ENCODE measurements at regions not wholly inside any gene's neighbourhood (a gene's known extent, or its start where the extent isn't known, plus 50 kb on each side); places are given as distances from the start of the nearest gene placed in this dataset.

- Histone ChIP-seq H3K4me3 (ENCODE audit: control extremely low read depth in 1 of 5, extremely low read depth in 1 of 5, insufficient read depth in 1 of 5, low read depth in 2 of 5, low read length in 4 of 5) (no peak overlapping the region), H4K20me1 (ENCODE audit: control insufficient read depth, insufficient read depth, low read length, poor library complexity, severe bottlenecking) (no peaks in the 10 kb centered on the region), H3K36me3 (replicated peaks in 1 of 2; ENCODE audit: control extremely low read depth in 1 of 2, control insufficient read depth in 1 of 2, extremely low read depth in 1 of 2, insufficient read depth in 2 of 2, low read length in 1 of 2) (no peaks in the 10 kb centered on the region), H3K4me2 (replicated peaks; ENCODE audit: low read depth, low read length, poor library complexity, severe bottlenecking) (no peak overlapping the region), H3K27me3 (replicated peaks in 1 of 4; ENCODE audit: control extremely low read depth in 1 of 4, control insufficient read depth in 3 of 4, insufficient read depth in 4 of 4, low read length in 3 of 4) (no peaks in the 10 kb centered on the region), H2AFZ (ENCODE audit: insufficient read depth, low read depth, low read length, poor library complexity, severe bottlenecking) (no peak overlapping the region), H3K4me1 (ENCODE audit: control insufficient read depth in 2 of 2, insufficient read depth in 2 of 2, low read length in 2 of 2) (no peaks in the 10 kb centered on the region), H3K27ac (ENCODE audit: low read length in 2 of 2) (no peak overlapping the region), H3K9me3 (ENCODE audit: control extremely low read depth in 1 of 3, control insufficient read depth in 2 of 3, insufficient read depth in 1 of 3, low read length in 2 of 3) (peaks cover 0 to 4% (median 0%) of the 10 kb centered on the region in 3 donors), H3K9ac (ENCODE audit: low read length) (no peak overlapping the region), H3K79me2 (ENCODE audit: control insufficient read depth, insufficient read depth, low read length) (no peaks in the 10 kb centered on the region)
- ChIA-PET CTCF (no interaction called here), POLR2A (no interaction called here)
- H3K27ac Mint-ChIP-seq = no peak overlapping the region
- DNase-seq = no peak
- no peaks in the 10 kb centered on the region for H3K9me3 Mint-ChIP-seq (ENCODE audit: insufficient read depth)
- ATAC-seq (ENCODE audit: low read depth) = no peak
- TF ChIP-seq EZH2 (IDR thresholded peaks at IDR 0.05; ENCODE audit: borderline replicate concordance, insufficient read depth, low read depth, low read length, poor library complexity, severe bottlenecking) = no peak
- H3K4me1 Mint-ChIP-seq = no peaks in the 10 kb centered on the region
- intact Hi-C loops (cut with micrococcal nuclease) = no loop called here
- WGBS (ENCODE audit: insufficient coverage) = 87% methylated on average over 9 of the region's 11 CpGs
- H3K27me3 Mint-ChIP-seq = peaks cover 39% of the 10 kb centered on the region
- no peak overlapping the region for H3K4me3 Mint-ChIP-seq
These were observed 499.1 kb downstream of the MN1 start for GRCh38 chr22:27302501-27302900.

- no peak overlapping the region for H3K4me3 Mint-ChIP-seq
- Histone ChIP-seq H3K4me1 (ENCODE audit: control insufficient read depth in 2 of 2, insufficient read depth in 2 of 2, low read length in 2 of 2) (no peaks in the 10 kb centered on the region), H3K4me2 (replicated peaks; ENCODE audit: low read depth, low read length, poor library complexity, severe bottlenecking) (no peak overlapping the region), H3K27me3 (replicated peaks in 1 of 4; ENCODE audit: control extremely low read depth in 1 of 4, control insufficient read depth in 3 of 4, insufficient read depth in 4 of 4, low read length in 3 of 4) (no peaks in the 10 kb centered on the region), H3K79me2 (ENCODE audit: control insufficient read depth, insufficient read depth, low read length) (no peaks in the 10 kb centered on the region), H4K20me1 (ENCODE audit: control insufficient read depth, insufficient read depth, low read length, poor library complexity, severe bottlenecking) (no peaks in the 10 kb centered on the region), H3K36me3 (replicated peaks in 1 of 2; ENCODE audit: control extremely low read depth in 1 of 2, control insufficient read depth in 1 of 2, extremely low read depth in 1 of 2, insufficient read depth in 2 of 2, low read length in 1 of 2) (no peaks in the 10 kb centered on the region), H2AFZ (ENCODE audit: insufficient read depth, low read depth, low read length, poor library complexity, severe bottlenecking) (no peak overlapping the region), H3K9ac (ENCODE audit: low read length) (no peak overlapping the region), H3K27ac (ENCODE audit: low read length in 2 of 2) (no peak overlapping the region), H3K9me3 (ENCODE audit: control extremely low read depth in 1 of 3, control insufficient read depth in 2 of 3, insufficient read depth in 1 of 3, low read length in 2 of 3) (peaks cover 0 to 7% (median 0%) of the 10 kb centered on the region in 3 donors), H3K4me3 (ENCODE audit: control extremely low read depth in 1 of 5, extremely low read depth in 1 of 5, insufficient read depth in 1 of 5, low read depth in 2 of 5, low read length in 4 of 5) (no peak overlapping the region)
- peaks cover 29% of the 10 kb centered on the region for H3K27me3 Mint-ChIP-seq
- ATAC-seq (ENCODE audit: low read depth) (no peak), DNase-seq (no peak)
- POLR2A ChIA-PET = no interaction called here
- no peak overlapping the region for H3K27ac Mint-ChIP-seq
- H3K4me1 Mint-ChIP-seq = no peaks in the 10 kb centered on the region
- intact Hi-C loops (cut with micrococcal nuclease) = no loop called here
- CTCF ChIA-PET = no interaction called here
- no peaks in the 10 kb centered on the region for H3K9me3 Mint-ChIP-seq (ENCODE audit: insufficient read depth)
- no peak for TF ChIP-seq CTCF (IDR thresholded peaks at IDR 0.05)
- no peak for TF ChIP-seq EZH2 (IDR thresholded peaks at IDR 0.05; ENCODE audit: borderline replicate concordance, insufficient read depth, low read depth, low read length, poor library complexity, severe bottlenecking)
These were observed 497.8 kb downstream of the MN1 start for GRCh38 chr22:27303718-27304117.
